ENCODE measurements at regions not wholly inside any gene's neighbourhood (a gene's known extent, or its start where the extent isn't known, plus 50 kb on each side); places are given as distances from the start of the nearest gene placed in this dataset.

GRCh38 chr20:12764053-12764452, 244.7 kb upstream of the SPTLC3 start:
- TF ChIP-seq CTCF (IDR thresholded peaks at IDR 0.05; ENCODE audit: low read depth, low read length, poor library complexity, severe bottlenecking) (no peak), EZH2phosphoT487 (IDR thresholded peaks at IDR 0.05; ENCODE audit: borderline replicate concordance, low read length) (no peak)

Data from DOHH2 (cell line).